ENCODE measurements at regions not wholly inside any gene's neighbourhood (a gene's known extent, or its start where the extent isn't known, plus 50 kb on each side); places are given as distances from the start of the nearest gene placed in this dataset.

DNA sequence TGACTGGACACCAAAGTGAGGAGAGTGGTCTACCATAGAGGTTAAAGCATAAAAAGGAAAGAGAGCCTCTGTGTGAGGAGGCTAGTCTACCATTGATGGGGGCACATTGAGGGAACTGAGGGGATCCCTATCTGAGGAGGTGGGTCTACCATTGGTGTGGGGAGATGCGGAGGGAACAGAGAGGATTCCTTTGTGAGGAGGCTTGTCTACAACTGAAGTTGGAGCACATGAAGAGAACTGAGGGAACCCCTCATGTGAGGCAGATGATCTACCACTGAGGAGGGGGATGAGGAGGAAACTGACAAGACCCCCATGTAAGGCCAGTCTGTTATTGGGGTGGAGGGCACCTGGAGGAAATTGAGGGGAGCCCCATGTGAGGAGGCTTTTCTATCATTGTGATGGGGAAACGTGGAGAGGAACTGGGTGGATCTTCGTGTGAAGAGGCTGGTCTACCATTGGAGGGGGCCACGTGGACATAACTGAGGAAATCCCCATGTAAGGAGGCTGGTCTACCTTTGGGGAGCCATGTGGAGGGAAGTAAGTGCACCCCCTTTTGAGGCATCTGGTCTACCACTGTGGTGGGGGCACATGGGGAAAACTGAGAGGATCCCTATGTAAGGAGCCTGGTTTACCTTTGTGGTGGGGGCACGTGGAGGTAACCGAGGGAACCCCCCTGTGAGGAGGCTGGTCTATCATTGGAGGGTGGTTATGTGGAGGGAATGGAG lies 160.1 kb downstream of the FBLN2 start:
- peak in 2 of 3 donors; percentile 10 to 24 for DNase-seq
- no peak overlapping the region for H3K27ac ChIP-seq
- TF ChIP-seq, protein P1, sequence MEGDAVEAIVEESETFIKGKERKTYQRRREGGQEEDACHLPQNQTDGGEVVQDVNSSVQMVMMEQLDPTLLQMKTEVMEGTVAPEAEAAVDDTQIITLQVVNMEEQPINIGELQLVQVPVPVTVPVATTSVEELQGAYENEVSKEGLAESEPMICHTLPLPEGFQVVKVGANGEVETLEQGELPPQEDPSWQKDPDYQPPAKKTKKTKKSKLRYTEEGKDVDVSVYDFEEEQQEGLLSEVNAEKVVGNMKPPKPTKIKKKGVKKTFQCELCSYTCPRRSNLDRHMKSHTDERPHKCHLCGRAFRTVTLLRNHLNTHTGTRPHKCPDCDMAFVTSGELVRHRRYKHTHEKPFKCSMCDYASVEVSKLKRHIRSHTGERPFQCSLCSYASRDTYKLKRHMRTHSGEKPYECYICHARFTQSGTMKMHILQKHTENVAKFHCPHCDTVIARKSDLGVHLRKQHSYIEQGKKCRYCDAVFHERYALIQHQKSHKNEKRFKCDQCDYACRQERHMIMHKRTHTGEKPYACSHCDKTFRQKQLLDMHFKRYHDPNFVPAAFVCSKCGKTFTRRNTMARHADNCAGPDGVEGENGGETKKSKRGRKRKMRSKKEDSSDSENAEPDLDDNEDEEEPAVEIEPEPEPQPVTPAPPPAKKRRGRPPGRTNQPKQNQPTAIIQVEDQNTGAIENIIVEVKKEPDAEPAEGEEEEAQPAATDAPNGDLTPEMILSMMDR (IDR thresholded peaks at IDR 0.05): no peak
- H3K4me3 ChIP-seq: no peak overlapping the region
- H3K9me3 ChIP-seq: no peaks in the 10 kb centered on the region
- H3K27me3 ChIP-seq: no peaks in the 10 kb centered on the region
- H3K4me1 ChIP-seq: no peaks in the 10 kb centered on the region
- no peaks in the 10 kb centered on the region for H3K36me3 ChIP-seq

DNA sequence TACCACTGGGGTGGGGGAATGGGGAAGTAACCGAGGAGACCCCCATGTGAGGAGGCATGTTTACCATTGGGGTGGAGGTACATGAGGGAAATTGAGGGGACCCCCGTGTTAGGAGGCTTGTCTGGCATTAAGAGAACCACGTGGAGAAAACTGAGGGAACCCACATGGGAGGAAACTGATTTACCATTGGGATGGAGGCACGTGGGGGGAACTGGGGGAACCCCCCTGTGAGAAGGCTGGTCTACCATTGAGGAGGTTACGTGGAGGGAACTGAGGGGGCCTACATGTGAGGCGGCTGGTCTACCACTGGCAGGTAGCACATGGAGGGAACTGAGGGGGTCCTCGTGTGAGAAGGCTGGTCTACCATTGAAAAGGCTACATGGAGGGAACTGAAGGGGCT lies 159.4 kb downstream of the FBLN2 start:
- Histone ChIP-seq H3K4me3 (no peak overlapping the region), H3K9me3 (no peaks in the 10 kb centered on the region)

DNA sequence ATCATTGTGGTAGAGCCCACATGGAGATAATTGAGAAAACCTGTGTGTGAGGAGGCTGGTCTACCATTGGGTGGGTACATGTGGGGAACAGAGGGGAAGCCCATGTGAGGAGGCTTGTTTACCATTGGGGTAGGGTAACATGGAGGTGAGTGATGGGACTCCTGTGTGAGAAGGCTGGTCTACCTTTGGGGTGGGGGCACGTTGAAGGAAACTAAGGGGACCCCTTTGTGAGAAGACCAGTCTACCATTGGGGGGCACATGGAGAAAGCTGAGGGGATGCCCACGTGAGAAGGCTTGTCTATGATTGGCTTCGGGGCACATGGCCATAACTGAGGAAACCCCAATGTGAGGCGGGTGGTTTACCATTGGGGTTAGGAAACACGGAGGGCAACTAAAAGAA lies 158.5 kb downstream of the FBLN2 start:
- no peaks in the 10 kb centered on the region for H3K9me3 ChIP-seq
- no peaks in the 10 kb centered on the region for H3K36me3 ChIP-seq
- H3K27me3 ChIP-seq: no peaks in the 10 kb centered on the region
- TF ChIP-seq POLR2A (IDR thresholded peaks at IDR 0.05): no peak
- TF ChIP-seq, protein P1 (IDR thresholded peaks at IDR 0.05): no peak
- DNase-seq: peak in 1 of 3 donors; percentile 3
- no peaks in the 10 kb centered on the region for H3K4me1 ChIP-seq
- H3K4me3 ChIP-seq: no peak overlapping the region
- H3K27ac ChIP-seq: no peak overlapping the region

More for the DNA sequence above, 159.4 kb downstream of the FBLN2 start:
- H3K4me1 ChIP-seq: no peaks in the 10 kb centered on the region
- H3K27me3 ChIP-seq: no peaks in the 10 kb centered on the region
- H3K27ac ChIP-seq: no peak overlapping the region
- no peak for TF ChIP-seq POLR2A (IDR thresholded peaks at IDR 0.05)
- TF ChIP-seq, protein P1 (IDR thresholded peaks at IDR 0.05): no peak
- no peaks in the 10 kb centered on the region for H3K36me3 ChIP-seq
- peak in 2 of 3 donors; percentile 15 to 21 for DNase-seq

DNA sequence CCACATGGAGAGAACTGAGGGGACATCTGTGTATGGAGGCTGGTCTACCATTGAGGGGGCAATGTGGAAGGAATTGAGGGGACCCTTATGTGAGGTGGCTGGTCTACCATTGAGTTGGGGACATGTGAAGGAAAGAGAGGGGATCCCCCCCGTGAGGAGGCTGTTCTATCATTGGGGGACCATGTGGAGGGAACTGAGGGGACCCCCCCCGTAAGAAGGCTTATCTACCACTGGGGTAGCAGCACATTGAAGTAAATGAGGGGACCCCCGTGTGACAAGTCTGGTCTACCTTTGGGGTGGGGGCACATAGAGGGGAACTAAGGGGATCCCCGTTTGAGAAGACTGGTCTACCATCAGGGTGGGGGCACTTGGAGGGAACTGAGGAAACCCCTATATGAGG lies 158.0 kb downstream of the FBLN2 start:
- peak in 2 of 3 donors; percentile 2 to 14 for DNase-seq
- no peak overlapping the region for H3K27ac ChIP-seq
- TF ChIP-seq, protein P1 (IDR thresholded peaks at IDR 0.05): no peak
- TF ChIP-seq POLR2A (IDR thresholded peaks at IDR 0.05): no peak

DNA sequence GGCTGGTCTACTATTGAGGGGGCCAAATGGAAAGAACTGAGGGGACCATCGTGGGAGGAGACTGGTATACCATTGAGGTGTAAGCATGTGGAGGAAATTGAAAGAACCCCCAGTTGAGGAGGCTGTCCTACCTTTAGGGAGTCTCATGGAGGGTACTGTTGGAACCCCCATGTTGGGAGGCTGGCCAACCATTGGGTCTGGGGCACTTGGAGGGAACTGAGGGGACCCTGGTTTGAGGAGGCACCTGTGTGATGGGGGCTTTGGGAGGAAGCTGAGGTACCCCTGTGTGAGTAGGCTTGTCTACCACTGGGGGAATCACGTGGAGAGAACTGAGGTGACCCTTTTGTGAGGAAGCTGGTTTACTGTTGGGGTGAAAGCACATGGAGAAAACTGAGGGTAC lies 157.5 kb downstream of the FBLN2 start:
- DNase-seq: peak in 2 of 3 donors; percentile 6 to 22

More for the DNA sequence above, 158.0 kb downstream of the FBLN2 start:
- Histone ChIP-seq H3K9me3 (no peaks in the 10 kb centered on the region), H3K4me3 (no peak overlapping the region), H3K27me3 (no peaks in the 10 kb centered on the region), H3K36me3 (no peaks in the 10 kb centered on the region), H3K4me1 (no peaks in the 10 kb centered on the region)

More for the DNA sequence above, 157.5 kb downstream of the FBLN2 start:
- no peaks in the 10 kb centered on the region for H3K36me3 ChIP-seq
- no peaks in the 10 kb centered on the region for H3K27me3 ChIP-seq
- no peaks in the 10 kb centered on the region for H3K9me3 ChIP-seq
- no peak overlapping the region for H3K27ac ChIP-seq
- H3K4me1 ChIP-seq: no peaks in the 10 kb centered on the region
- H3K4me3 ChIP-seq: no peak overlapping the region
- TF ChIP-seq, protein P1 (IDR thresholded peaks at IDR 0.05): no peak
- TF ChIP-seq POLR2A (IDR thresholded peaks at IDR 0.05): no peak
